NCI-H187 (cell line): ENCODE measurements at regions not wholly inside any gene's neighbourhood (a gene's known extent, or its start where the extent isn't known, plus 50 kb on each side); places are given as distances from the start of the nearest gene placed in this dataset.

Experiments
- DNase-seq, 2 experiments: peaks; one replicate each; lab custom pipeline; 2025; lab: John Stamatoyannopoulos, UW

GRCh38 chr4:52234561-52235440 lies 183.7 kb downstream of the SPATA18 start:
- DNase-seq = no peak

GRCh38 chr4:52235552-52236201 lies 184.6 kb downstream of the SPATA18 start:
- DNase-seq = no peak

GRCh38 chr4:52241916-52242315 lies 190.8 kb downstream of the SPATA18 start:
- DNase-seq = no peak

GRCh38 chr4:52243367-52243766 lies 192.3 kb downstream of the SPATA18 start:
- DNase-seq = no peak

GRCh38 chr4:52244103-52244775 lies 193.1 kb downstream of the SPATA18 start:
- DNase-seq = peak; percentile 58 to 62

- peak in 1 of 2 experiments; percentile 8 for DNase-seq
Measured at GRCh38 chr4:52244848-52245247, 193.7 kb downstream of the SPATA18 start.

- DNase-seq = no peak
Measured at GRCh38 chr4:52246827-52247226, 195.7 kb downstream of the SPATA18 start.

- no peak for DNase-seq
Measured at GRCh38 chr4:52247941-52248340, 196.8 kb downstream of the SPATA18 start.

- DNase-seq = peak in 1 of 2 experiments; percentile 2
Measured at GRCh38 chr4:52248820-52249219, 197.7 kb downstream of the SPATA18 start.

- DNase-seq = no peak
Measured at GRCh38 chr4:52249581-52249980, 198.5 kb downstream of the SPATA18 start.

GRCh38 chr4:52250154-52250553 lies 199.1 kb downstream of the SPATA18 start:
- DNase-seq = peak; percentile 38 to 64

- no peak for DNase-seq
Measured at GRCh38 chr4:52251864-52252263, 200.8 kb downstream of the SPATA18 start.

GRCh38 chr4:52253025-52253424 lies 201.9 kb downstream of the SPATA18 start:
- DNase-seq = no peak

GRCh38 chr4:52256522-52256921 lies 205.4 kb downstream of the SPATA18 start:
- DNase-seq = no peak

- no peak for DNase-seq
Measured at GRCh38 chr4:52259978-52260377, 208.9 kb downstream of the SPATA18 start.

GRCh38 chr4:52260514-52261210 lies 209.6 kb downstream of the SPATA18 start:
- no peak for DNase-seq

GRCh38 chr4:52263607-52264006 lies 212.5 kb downstream of the SPATA18 start:
- DNase-seq = no peak

- DNase-seq = no peak
Measured at GRCh38 chr4:52265781-52266525, 214.8 kb downstream of the SPATA18 start.

- no peak for DNase-seq
Measured at GRCh38 chr4:52266537-52267137, 215.5 kb downstream of the SPATA18 start.

- no peak for DNase-seq
Measured at GRCh38 chr4:52269761-52270160, 218.7 kb downstream of the SPATA18 start.

GRCh38 chr4:52273885-52274284 lies 222.8 kb downstream of the SPATA18 start:
- DNase-seq = no peak
